ENCODE measurements at regions not wholly inside any gene's neighbourhood (a gene's known extent, or its start where the extent isn't known, plus 50 kb on each side); places are given as distances from the start of the nearest gene placed in this dataset.

DNA sequence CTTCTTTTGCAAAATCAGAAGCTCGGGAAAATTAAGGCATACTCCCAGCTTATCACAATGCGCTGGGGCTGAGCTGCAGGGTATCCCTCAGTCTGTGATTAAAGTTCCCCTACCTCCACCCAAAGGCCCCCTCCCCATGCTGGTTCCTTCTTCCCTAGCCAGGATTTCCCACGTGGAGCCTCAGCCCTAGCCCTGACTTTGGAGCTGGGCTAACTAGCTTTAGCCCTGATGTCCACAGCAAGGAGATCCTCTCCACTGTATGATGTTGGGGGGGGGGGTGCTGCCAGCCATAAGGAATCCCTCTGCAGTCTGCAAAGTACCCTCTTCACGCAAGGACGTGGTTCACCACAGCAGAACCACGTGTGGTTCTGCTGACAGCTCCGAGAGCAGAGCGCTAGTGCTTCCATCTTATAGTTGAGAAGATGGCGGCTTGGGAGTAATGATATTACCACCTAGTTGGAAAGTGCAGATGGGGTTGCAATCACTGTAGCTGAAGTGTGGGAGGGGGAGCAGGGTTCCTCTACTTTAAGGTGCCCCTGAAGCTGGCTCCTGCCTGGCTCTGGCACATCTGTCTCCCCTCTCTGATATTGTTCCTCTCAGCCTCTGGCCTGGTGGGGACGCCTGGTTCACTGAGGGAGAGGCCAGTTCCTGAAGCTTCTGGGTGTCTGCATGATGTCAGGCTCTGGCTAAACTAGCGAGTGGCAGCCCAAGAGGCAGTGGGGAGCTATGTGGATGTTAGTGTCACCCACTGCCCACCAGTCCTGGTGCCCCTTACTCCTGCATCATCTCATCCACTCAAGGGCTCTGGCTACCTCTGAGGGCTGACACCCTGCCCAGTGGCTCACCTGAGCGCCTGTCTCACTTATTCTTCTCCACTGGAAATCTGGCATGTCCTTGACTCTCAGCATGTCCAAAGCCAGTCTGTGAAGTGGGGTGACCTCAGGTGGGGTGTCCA is 270.7 kb downstream of the RPS24 start:
- TF ChIP-seq, protein P1, sequence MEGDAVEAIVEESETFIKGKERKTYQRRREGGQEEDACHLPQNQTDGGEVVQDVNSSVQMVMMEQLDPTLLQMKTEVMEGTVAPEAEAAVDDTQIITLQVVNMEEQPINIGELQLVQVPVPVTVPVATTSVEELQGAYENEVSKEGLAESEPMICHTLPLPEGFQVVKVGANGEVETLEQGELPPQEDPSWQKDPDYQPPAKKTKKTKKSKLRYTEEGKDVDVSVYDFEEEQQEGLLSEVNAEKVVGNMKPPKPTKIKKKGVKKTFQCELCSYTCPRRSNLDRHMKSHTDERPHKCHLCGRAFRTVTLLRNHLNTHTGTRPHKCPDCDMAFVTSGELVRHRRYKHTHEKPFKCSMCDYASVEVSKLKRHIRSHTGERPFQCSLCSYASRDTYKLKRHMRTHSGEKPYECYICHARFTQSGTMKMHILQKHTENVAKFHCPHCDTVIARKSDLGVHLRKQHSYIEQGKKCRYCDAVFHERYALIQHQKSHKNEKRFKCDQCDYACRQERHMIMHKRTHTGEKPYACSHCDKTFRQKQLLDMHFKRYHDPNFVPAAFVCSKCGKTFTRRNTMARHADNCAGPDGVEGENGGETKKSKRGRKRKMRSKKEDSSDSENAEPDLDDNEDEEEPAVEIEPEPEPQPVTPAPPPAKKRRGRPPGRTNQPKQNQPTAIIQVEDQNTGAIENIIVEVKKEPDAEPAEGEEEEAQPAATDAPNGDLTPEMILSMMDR (IDR thresholded peaks at IDR 0.05; ENCODE audit: control extremely low read depth, extremely low read depth): no peak
- no peaks in the 10 kb centered on the region for H3K36me3 ChIP-seq (ENCODE audit: control insufficient read depth in 4 of 4, insufficient read depth in 4 of 4, low read length in 4 of 4)
- ATAC-seq (ENCODE audit: insufficient read depth, low FRiP score) (no peak), DNase-seq (no peak)
- no peak overlapping the region for H3K9ac ChIP-seq (ENCODE audit: insufficient read depth in 1 of 2, low read length in 2 of 2)
- no peak overlapping the region for H3K4me3 ChIP-seq
- WGBS, 2 donors: 86% methylated on average over 12 of the region's 12 CpGs
- peaks cover 0 to 4% (median 0%) of the 10 kb centered on the region in 4 donors for H3K9me3 ChIP-seq (ENCODE audit: control insufficient read depth in 4 of 4, insufficient read depth in 3 of 4, low read length in 3 of 4)
- no peaks in the 10 kb centered on the region for H3K27me3 ChIP-seq (ENCODE audit: control insufficient read depth in 3 of 3, insufficient read depth in 3 of 3, low read length in 2 of 3)
- no peak overlapping the region for H3K27ac ChIP-seq (ENCODE audit: low read depth in 1 of 2, low read length in 1 of 2)
- H3K4me1 ChIP-seq (ENCODE audit: control insufficient read depth in 5 of 5, insufficient read depth in 5 of 5, low read length in 5 of 5): peaks cover 0 to 19% (median 4%) of the 10 kb centered on the region in 5 donors

DNA sequence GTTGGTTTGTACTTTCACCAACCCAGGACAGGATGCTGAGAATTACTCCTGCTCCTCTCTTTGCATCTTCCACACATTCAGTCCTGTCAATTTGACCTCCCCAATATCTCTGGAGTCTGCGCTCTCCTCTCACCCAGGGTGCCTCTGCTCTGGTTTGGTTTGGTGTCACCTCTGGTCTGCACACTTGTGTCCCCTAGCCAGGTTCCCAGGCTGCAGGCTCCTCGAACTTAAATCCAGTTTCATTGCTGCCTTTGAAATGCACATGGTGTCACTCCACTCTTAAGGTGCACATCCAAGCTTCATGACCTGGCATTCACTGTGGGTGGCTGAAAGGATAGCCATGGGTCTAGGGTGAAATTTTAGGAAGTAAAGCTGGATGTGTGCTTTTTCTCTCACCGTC is 271.6 kb downstream of the RPS24 start:
- Histone ChIP-seq H3K27me3 (ENCODE audit: control insufficient read depth in 3 of 3, insufficient read depth in 3 of 3, low read length in 2 of 3) (no peaks in the 10 kb centered on the region), H3K9me3 (ENCODE audit: control insufficient read depth in 4 of 4, insufficient read depth in 3 of 4, low read length in 3 of 4) (peaks cover 0 to under 1% (median 0%) of the 10 kb centered on the region in 4 donors), H3K9ac (ENCODE audit: insufficient read depth in 1 of 2, low read length in 2 of 2) (no peak overlapping the region), H3K4me3 (no peak overlapping the region), H3K36me3 (ENCODE audit: control insufficient read depth in 4 of 4, insufficient read depth in 4 of 4, low read length in 4 of 4) (no peaks in the 10 kb centered on the region), H3K27ac (ENCODE audit: low read depth in 1 of 2, low read length in 1 of 2) (no peak overlapping the region), H3K4me1 (ENCODE audit: control insufficient read depth in 5 of 5, insufficient read depth in 5 of 5, low read length in 5 of 5) (peaks cover 0 to 19% (median 4%) of the 10 kb centered on the region in 5 donors)
- TF ChIP-seq, protein P1 (IDR thresholded peaks at IDR 0.05; ENCODE audit: control extremely low read depth, extremely low read depth): no peak
- ATAC-seq (ENCODE audit: insufficient read depth, low FRiP score) (no peak), DNase-seq (no peak)
- 83% methylated on average over 3 of the region's 3 CpGs for WGBS, 2 donors

- no peak overlapping the region for H3K9ac ChIP-seq (ENCODE audit: insufficient read depth in 1 of 2, low read length in 2 of 2)
- DNase-seq (no peak), ATAC-seq (ENCODE audit: insufficient read depth, low FRiP score) (no peak)
- no peak overlapping the region for H3K27ac ChIP-seq (ENCODE audit: low read depth in 1 of 2, low read length in 1 of 2)
- TF ChIP-seq, protein P1 (IDR thresholded peaks at IDR 0.05; ENCODE audit: control extremely low read depth, extremely low read depth): no peak
- H3K4me1 ChIP-seq (ENCODE audit: control insufficient read depth in 5 of 5, insufficient read depth in 5 of 5, low read length in 5 of 5): peaks cover 0 to 19% (median 4%) of the 10 kb centered on the region in 5 donors
- no peak overlapping the region for H3K4me3 ChIP-seq
- no peaks in the 10 kb centered on the region for H3K27me3 ChIP-seq (ENCODE audit: control insufficient read depth in 3 of 3, insufficient read depth in 3 of 3, low read length in 2 of 3)
- H3K36me3 ChIP-seq (ENCODE audit: control insufficient read depth in 4 of 4, insufficient read depth in 4 of 4, low read length in 4 of 4): no peaks in the 10 kb centered on the region
- WGBS, 2 donors: 92 to 96% methylated on average over 5 of the region's 5 CpGs
- H3K9me3 ChIP-seq (ENCODE audit: control insufficient read depth in 4 of 4, insufficient read depth in 3 of 4, low read length in 3 of 4): no peaks in the 10 kb centered on the region
Measured at GRCh38 chr10:78306358-78306757, 272.7 kb downstream of the RPS24 start.

All from lung (tissue), 11 donors.